ENCODE measurements at regions not wholly inside any gene's neighbourhood (a gene's known extent, or its start where the extent isn't known, plus 50 kb on each side); places are given as distances from the start of the nearest gene placed in this dataset.

- no peak for TF ChIP-seq FOXP1 (CRISPR knock-in tag; IDR thresholded peaks at IDR 0.05; ENCODE audit: borderline replicate concordance)
- H3K27ac Mint-ChIP-seq: no peak overlapping the region
- no peak overlapping the region for H3K4me3 Mint-ChIP-seq
- H3K4me1 Mint-ChIP-seq: no peaks in the 10 kb centered on the region; the same call in 1 of the 2 replicates
- POLR2A ChIA-PET: interaction anchor here (0.6 kb wide), 1 partner anchor 674 kb away, joined by 3 read pairs; no protein-coding TSS in a partner anchor
- DNase-seq (ENCODE audit: low spot score) (no peak), ATAC-seq (no peak)
- H3K9me3 Mint-ChIP-seq: no peaks in the 10 kb centered on the region
- no peaks in the 10 kb centered on the region; the same call in 1 of the 2 replicates for H3K27me3 Mint-ChIP-seq (ENCODE audit: low read depth)
- CTCF ChIA-PET: interaction anchor here (0.5 to 8.8 kb wide), 12 partner anchors 8 to 554 kb away, joined by 3 to 98 read pairs (median 5); no protein-coding TSS in a partner anchor
- H3K36me3 Mint-ChIP-seq: no peaks in the 10 kb centered on the region
These were observed 106.9 kb upstream of the SERBP1 start for GRCh38 chr1:67536957-67537666.

- no peaks in the 10 kb centered on the region; the same call in 1 of the 2 replicates for H3K4me1 Mint-ChIP-seq
- no peak for TF ChIP-seq ATF1 (CRISPR knock-in tag; IDR thresholded peaks at IDR 0.05)
- TF ChIP-seq SMAD4 (CRISPR knock-in tag; IDR thresholded peaks at IDR 0.05): no peak
- TF ChIP-seq ZNF232 (CRISPR knock-in tag; IDR thresholded peaks at IDR 0.05): no peak
- TF ChIP-seq TP53 (CRISPR knock-in tag; IDR thresholded peaks at IDR 0.05): no peak
- no peak for TF ChIP-seq CTCF (IDR thresholded peaks at IDR 0.05)
- TF ChIP-seq ZNF263 (CRISPR knock-in tag; IDR thresholded peaks at IDR 0.05; ENCODE audit: low read depth): no peak
- no peak for TF ChIP-seq RELA (CRISPR knock-in tag; IDR thresholded peaks at IDR 0.05; ENCODE audit: borderline replicate concordance)
- TF ChIP-seq SMAD3 (CRISPR knock-in tag; IDR thresholded peaks at IDR 0.05; ENCODE audit: borderline replicate concordance): no peak
- TF ChIP-seq TEAD1 (CRISPR knock-in tag; IDR thresholded peaks at IDR 0.05): no peak
- H3K9me3 Mint-ChIP-seq: no peaks in the 10 kb centered on the region
- H3K27ac Mint-ChIP-seq: no peak overlapping the region
- DNase-seq (ENCODE audit: low spot score) (no peak), ATAC-seq (no peak)
- ChIA-PET POLR2A (no interaction called here), CTCF (interaction anchor here (0.5 to 8.8 kb wide), 6 partner anchors 15 to 281 kb away, joined by 3 to 98 read pairs (median 14); no protein-coding TSS in a partner anchor)
- no peaks in the 10 kb centered on the region; the same call in none of the 2 replicates for H3K27me3 Mint-ChIP-seq (ENCODE audit: low read depth)
- H3K4me3 Mint-ChIP-seq: no peak overlapping the region
- H3K36me3 Mint-ChIP-seq: no peaks in the 10 kb centered on the region
These were observed 107.4 kb upstream of the SERBP1 start for GRCh38 chr1:67537667-67538018.

GRCh38 chr1:67540025-67540732 lies 110.0 kb upstream of the SERBP1 start:
- no peak for TF ChIP-seq ERG (CRISPR knock-in tag; IDR thresholded peaks at IDR 0.05)
- TF ChIP-seq NR1H2 (CRISPR knock-in tag; IDR thresholded peaks at IDR 0.05): no peak
- TF ChIP-seq TCF7 (CRISPR knock-in tag; IDR thresholded peaks at IDR 0.05; ENCODE audit: low read depth): no peak
- no peak for TF ChIP-seq ZBTB21 (CRISPR knock-in tag; IDR thresholded peaks at IDR 0.05; ENCODE audit: borderline replicate concordance)
- no peak for TF ChIP-seq ZNF263 (CRISPR knock-in tag; IDR thresholded peaks at IDR 0.05; ENCODE audit: low read depth)
- TF ChIP-seq NR3C1 (CRISPR knock-in tag; conservative IDR thresholded peaks at IDR 0.05; ENCODE audit: low read depth): no peak
- TF ChIP-seq OVOL2 (CRISPR knock-in tag; IDR thresholded peaks at IDR 0.05; ENCODE audit: borderline replicate concordance): no peak
- TF ChIP-seq EMX1 (CRISPR knock-in tag; IDR thresholded peaks at IDR 0.05): no peak
- TF ChIP-seq SMAD4 (CRISPR knock-in tag; IDR thresholded peaks at IDR 0.05): no peak
- no peak for TF ChIP-seq ZSCAN18 (CRISPR knock-in tag; IDR thresholded peaks at IDR 0.05)
- no peak for TF ChIP-seq JUN (CRISPR knock-in tag; IDR thresholded peaks at IDR 0.05)
- no peak for TF ChIP-seq TEAD4 (CRISPR knock-in tag; IDR thresholded peaks at IDR 0.05)
- TF ChIP-seq RORB (CRISPR knock-in tag; IDR thresholded peaks at IDR 0.05): no peak
- TF ChIP-seq RELA (CRISPR knock-in tag; IDR thresholded peaks at IDR 0.05; ENCODE audit: borderline replicate concordance): no peak
- TF ChIP-seq ATF3 (CRISPR knock-in tag; conservative IDR thresholded peaks at IDR 0.05): no peak
- ChIA-PET CTCF (interaction anchor here (0.9 to 8.8 kb wide), 6 partner anchors 8 to 229 kb away, joined by 3 to 98 read pairs (median 4); no protein-coding TSS in a partner anchor), POLR2A (interaction anchor here (0.5 kb wide), 1 partner anchor 570 kb away, joined by 3 read pairs; no protein-coding TSS in a partner anchor)
- Mint-ChIP-seq H3K27ac (no peak overlapping the region), H3K9me3 (no peaks in the 10 kb centered on the region), H3K4me1 (no peaks in the 10 kb centered on the region; the same call in 1 of the 2 replicates), H3K4me3 (no peak overlapping the region), H3K27me3 (ENCODE audit: low read depth) (no peaks in the 10 kb centered on the region; the same call in none of the 2 replicates), H3K36me3 (no peaks in the 10 kb centered on the region)
- no peak for DNase-seq (ENCODE audit: low spot score)
- no peak for ATAC-seq
